GM19035 (cell line): ENCODE measurements at regions not wholly inside any gene's neighbourhood (a gene's known extent, or its start where the extent isn't known, plus 50 kb on each side); places are given as distances from the start of the nearest gene placed in this dataset.
"Not testable (repeated sequence)": the region's sequence is repeated elsewhere in the genome, so short reads cannot be mapped to it uniquely, and the experiment has no call there.

ENCODE experiments used
- ATAC-seq: cut with Tn5 transposase; IDR thresholded peaks from one replicate; pipeline ENCODE4 v1.9.1; 2021; ENCODE audit not compliant: unreplicated experiment

GRCh38 chr15:46088486-46089445 lies 453.9 kb downstream of the SQOR start:
- ATAC-seq = no peak

- ATAC-seq = no peak
Observed at GRCh38 chr15:46089467-46089935, 454.7 kb downstream of the SQOR start.

- ATAC-seq = no peak
Observed at GRCh38 chr15:46091860-46092450, 457.1 kb downstream of the SQOR start.

GRCh38 chr15:46098006-46098405 lies 463.2 kb downstream of the SQOR start:
- not testable (repeated sequence) for ATAC-seq

GRCh38 chr15:46110755-46111154 lies 475.9 kb downstream of the SQOR start:
- no peak for ATAC-seq

- no peak for ATAC-seq
Observed at GRCh38 chr15:46111730-46112129, 476.9 kb downstream of the SQOR start.

GRCh38 chr15:46117071-46117470 lies 482.2 kb downstream of the SQOR start:
- no peak for ATAC-seq

- ATAC-seq = no peak
Observed at GRCh38 chr15:46120713-46121112, 485.9 kb downstream of the SQOR start.

GRCh38 chr15:46121441-46121840 lies 486.6 kb downstream of the SQOR start:
- ATAC-seq = no peak

- no peak for ATAC-seq
Observed at GRCh38 chr15:46126581-46126980, 491.8 kb downstream of the SQOR start.

GRCh38 chr15:46127361-46127874 lies 492.6 kb downstream of the SQOR start:
- no peak for ATAC-seq

GRCh38 chr15:46129145-46129544 lies 494.3 kb downstream of the SQOR start:
- no peak for ATAC-seq

GRCh38 chr15:46131876-46132275 lies 497.0 kb downstream of the SQOR start:
- no peak for ATAC-seq

GRCh38 chr15:46137443-46137842 lies 502.6 kb downstream of the SQOR start:
- ATAC-seq = no peak

GRCh38 chr15:46146002-46146401 lies 511.2 kb downstream of the SQOR start:
- ATAC-seq = no peak

- no peak for ATAC-seq
Observed at GRCh38 chr15:46146915-46147314, 512.1 kb downstream of the SQOR start.

GRCh38 chr15:46151786-46152185 lies 517.0 kb downstream of the SQOR start:
- ATAC-seq = no peak

- ATAC-seq = no peak
Observed at GRCh38 chr15:46166750-46167149, 531.9 kb downstream of the SQOR start.

- ATAC-seq = no peak
Observed at GRCh38 chr15:46170326-46170725, 535.5 kb downstream of the SQOR start.

GRCh38 chr15:46174122-46174521 lies 539.3 kb downstream of the SQOR start:
- ATAC-seq = no peak

GRCh38 chr15:46177219-46177618 lies 542.4 kb downstream of the SQOR start:
- ATAC-seq = no peak

- no peak for ATAC-seq
Observed at GRCh38 chr15:46178138-46178537, 543.3 kb downstream of the SQOR start.
